ENCODE measurements at regions not wholly inside any gene's neighbourhood (a gene's known extent, or its start where the extent isn't known, plus 50 kb on each side); places are given as distances from the start of the nearest gene placed in this dataset.

DNA sequence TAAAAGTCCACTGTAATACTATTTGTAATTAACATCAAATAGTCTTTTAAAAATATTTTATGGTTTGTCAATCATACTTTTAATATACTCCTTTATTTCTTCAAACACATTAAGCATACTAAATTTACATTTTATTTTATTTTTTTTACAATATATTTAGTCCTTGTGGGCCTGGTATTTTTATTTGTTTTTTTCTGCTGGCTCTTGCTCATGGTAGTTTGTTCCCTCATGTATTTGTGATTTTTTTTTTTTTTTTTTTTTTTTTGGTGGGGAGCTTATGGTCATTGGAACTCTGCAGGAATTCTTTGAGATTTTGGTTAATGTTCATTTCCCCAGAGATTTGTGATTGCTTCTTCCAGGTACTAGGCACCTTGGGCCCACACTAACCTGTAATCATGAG, 185.5 kb downstream of the PDGFRA start:
- TF ChIP-seq ZNF121 (CRISPR knock-in tag; conservative IDR thresholded peaks at IDR 0.05) (no peak), ZNF232 (CRISPR knock-in tag; IDR thresholded peaks at IDR 0.05) (no peak), GABPB1 (CRISPR knock-in tag; IDR thresholded peaks at IDR 0.05) (no peak)
- TF ChIP-seq, protein P1, sequence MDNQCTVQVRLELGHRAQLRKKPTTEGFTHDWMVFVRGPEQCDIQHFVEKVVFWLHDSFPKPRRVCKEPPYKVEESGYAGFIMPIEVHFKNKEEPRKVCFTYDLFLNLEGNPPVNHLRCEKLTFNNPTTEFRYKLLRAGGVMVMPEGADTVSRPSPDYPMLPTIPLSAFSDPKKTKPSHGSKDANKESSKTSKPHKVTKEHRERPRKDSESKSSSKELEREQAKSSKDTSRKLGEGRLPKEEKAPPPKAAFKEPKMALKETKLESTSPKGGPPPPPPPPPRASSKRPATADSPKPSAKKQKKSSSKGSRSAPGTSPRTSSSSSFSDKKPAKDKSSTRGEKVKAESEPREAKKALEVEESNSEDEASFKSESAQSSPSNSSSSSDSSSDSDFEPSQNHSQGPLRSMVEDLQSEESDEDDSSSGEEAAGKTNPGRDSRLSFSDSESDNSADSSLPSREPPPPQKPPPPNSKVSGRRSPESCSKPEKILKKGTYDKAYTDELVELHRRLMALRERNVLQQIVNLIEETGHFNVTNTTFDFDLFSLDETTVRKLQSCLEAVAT (IDR thresholded peaks at IDR 0.05), result no peak
- TF ChIP-seq, protein P2, sequence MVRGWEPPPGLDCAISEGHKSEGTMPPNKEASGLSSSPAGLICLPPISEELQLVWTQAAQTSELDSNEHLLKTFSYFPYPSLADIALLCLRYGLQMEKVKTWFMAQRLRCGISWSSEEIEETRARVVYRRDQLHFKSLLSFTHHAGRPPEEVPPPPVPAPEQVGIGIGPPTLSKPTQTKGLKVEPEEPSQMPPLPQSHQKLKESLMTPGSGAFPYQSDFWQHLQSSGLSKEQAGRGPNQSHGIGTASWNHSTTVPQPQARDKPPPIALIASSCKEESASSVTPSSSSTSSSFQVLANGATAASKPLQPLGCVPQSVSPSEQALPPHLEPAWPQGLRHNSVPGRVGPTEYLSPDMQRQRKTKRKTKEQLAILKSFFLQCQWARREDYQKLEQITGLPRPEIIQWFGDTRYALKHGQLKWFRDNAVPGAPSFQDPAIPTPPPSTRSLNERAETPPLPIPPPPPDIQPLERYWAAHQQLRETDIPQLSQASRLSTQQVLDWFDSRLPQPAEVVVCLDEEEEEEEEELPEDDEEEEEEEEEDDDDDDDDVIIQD (CRISPR knock-in tag; IDR thresholded peaks at IDR 0.05), result no peak
